ENCODE measurements at regions not wholly inside any gene's neighbourhood (a gene's known extent, or its start where the extent isn't known, plus 50 kb on each side); places are given as distances from the start of the nearest gene placed in this dataset.

- Histone ChIP-seq H3K36me3 (ENCODE audit: insufficient read depth) (no peaks in the 10 kb centered on the region), H3K27ac (ENCODE audit: low read depth) (no peak overlapping the region), H3K4me3 (no peak overlapping the region), H3K9me2 (ENCODE audit: insufficient read depth) (no peaks in the 10 kb centered on the region), H2AFZ (no peak overlapping the region), H3F3A (replicated peaks; ENCODE audit: low read depth) (no peaks in the 10 kb centered on the region), H3K4me1 (ENCODE audit: insufficient read depth) (peaks cover 3% of the 10 kb centered on the region), H3K27me3 (ENCODE audit: insufficient read depth) (no peaks in the 10 kb centered on the region), H3K4me2 (no peak overlapping the region; the same call in 1 of the 2 replicates), H4K20me1 (replicated peaks; ENCODE audit: insufficient read depth) (no peaks in the 10 kb centered on the region), H3K79me2 (replicated peaks; ENCODE audit: insufficient read depth) (no peaks in the 10 kb centered on the region)
- DNase-seq (ENCODE audit: low spot score) (no peak), ATAC-seq (no peak)
- H3K36me3 Mint-ChIP-seq (ENCODE audit: low read depth): no peaks in the 10 kb centered on the region; the same call in 2 of the 3 replicates
- peaks cover 13% of the 10 kb centered on the region for H3K4me1 Mint-ChIP-seq
- no peak overlapping the region for H3K27ac Mint-ChIP-seq
- H3K4me3 Mint-ChIP-seq: no peak overlapping the region
- TF ChIP-seq POLR2AphosphoS5 (IDR thresholded peaks at IDR 0.05; ENCODE audit: low read depth): no peak
- no peak for TF ChIP-seq REST (IDR thresholded peaks at IDR 0.05; ENCODE audit: unreplicated experiment)
- TF ChIP-seq CREB1 (CRISPR knock-in tag; IDR thresholded peaks at IDR 0.05; ENCODE audit: low read depth): no peak
- no peak for TF ChIP-seq CTCF (conservative IDR thresholded peaks at IDR 0.05; ENCODE audit: low read depth in 2 of 2)
- no peak for TF ChIP-seq ZNF114 (CRISPR knock-in tag; IDR thresholded peaks at IDR 0.05)
- no peak for TF ChIP-seq EZH2 (IDR thresholded peaks at IDR 0.05; ENCODE audit: low read depth, unreplicated experiment)
- TF ChIP-seq JUNB (IDR thresholded peaks at IDR 0.05; ENCODE audit: unreplicated experiment): no peak
- TF ChIP-seq ZNF331 (CRISPR knock-in tag; IDR thresholded peaks at IDR 0.05; ENCODE audit: low read depth): no peak
- TF ChIP-seq ZNF462 (CRISPR knock-in tag; IDR thresholded peaks at IDR 0.05): no peak
- peaks cover 6% of the 10 kb centered on the region for H3K27me3 Mint-ChIP-seq (ENCODE audit: insufficient read depth, low read depth, poor library complexity)
- peaks cover 6% of the 10 kb centered on the region; the same call in 2 of the 3 replicates for H3K9me3 Mint-ChIP-seq
Observed at GRCh38 chr1:65554829-65555228, 134.4 kb downstream of the LEPR start.
